ENCODE measurements at regions not wholly inside any gene's neighbourhood (a gene's known extent, or its start where the extent isn't known, plus 50 kb on each side); places are given as distances from the start of the nearest gene placed in this dataset.

GRCh38 chr6:74287932-74288331 is 591.9 kb downstream of the CD109 start:
- DNase-seq = no peak
- TF ChIP-seq POLR2AphosphoS5 (IDR thresholded peaks at IDR 0.05) (no peak), POLR2A (IDR thresholded peaks at IDR 0.05) (no peak)
- TF ChIP-seq, protein P1, sequence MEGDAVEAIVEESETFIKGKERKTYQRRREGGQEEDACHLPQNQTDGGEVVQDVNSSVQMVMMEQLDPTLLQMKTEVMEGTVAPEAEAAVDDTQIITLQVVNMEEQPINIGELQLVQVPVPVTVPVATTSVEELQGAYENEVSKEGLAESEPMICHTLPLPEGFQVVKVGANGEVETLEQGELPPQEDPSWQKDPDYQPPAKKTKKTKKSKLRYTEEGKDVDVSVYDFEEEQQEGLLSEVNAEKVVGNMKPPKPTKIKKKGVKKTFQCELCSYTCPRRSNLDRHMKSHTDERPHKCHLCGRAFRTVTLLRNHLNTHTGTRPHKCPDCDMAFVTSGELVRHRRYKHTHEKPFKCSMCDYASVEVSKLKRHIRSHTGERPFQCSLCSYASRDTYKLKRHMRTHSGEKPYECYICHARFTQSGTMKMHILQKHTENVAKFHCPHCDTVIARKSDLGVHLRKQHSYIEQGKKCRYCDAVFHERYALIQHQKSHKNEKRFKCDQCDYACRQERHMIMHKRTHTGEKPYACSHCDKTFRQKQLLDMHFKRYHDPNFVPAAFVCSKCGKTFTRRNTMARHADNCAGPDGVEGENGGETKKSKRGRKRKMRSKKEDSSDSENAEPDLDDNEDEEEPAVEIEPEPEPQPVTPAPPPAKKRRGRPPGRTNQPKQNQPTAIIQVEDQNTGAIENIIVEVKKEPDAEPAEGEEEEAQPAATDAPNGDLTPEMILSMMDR (IDR thresholded peaks at IDR 0.05 in 8 of 11, conservative IDR thresholded peaks at IDR 0.05 in 3 of 11) = no peak
- Histone ChIP-seq H3K4me3 (no peak overlapping the region), H3K9me3 (no peaks in the 10 kb centered on the region), H3K27ac (no peak overlapping the region), H3K36me3 (no peaks in the 10 kb centered on the region), H3K27me3 (replicated peaks in 1 of 7) (no peaks in the 10 kb centered on the region), H3K4me1 (no peaks in the 10 kb centered on the region)
- 60 to 78% (median 68%) methylated on average over 3 of the region's 3 CpGs for WGBS, 5 donors
- intact Hi-C loops (cut with DNase I; ENCODE audit: low total_unique reads) = no loop called here

GRCh38 chr6:74287441-74287840 is 591.4 kb downstream of the CD109 start:
- TF ChIP-seq, protein P1 (IDR thresholded peaks at IDR 0.05 in 8 of 11, conservative IDR thresholded peaks at IDR 0.05 in 3 of 11) = no peak
- TF ChIP-seq POLR2A (IDR thresholded peaks at IDR 0.05) = no peak
- TF ChIP-seq POLR2AphosphoS5 (IDR thresholded peaks at IDR 0.05) = no peak
- DNase-seq = no peak
- H3K4me3 ChIP-seq = no peak overlapping the region
- no peaks in the 10 kb centered on the region for H3K4me1 ChIP-seq
- intact Hi-C loops (cut with DNase I; ENCODE audit: low total_unique reads) = no loop called here
- H3K27me3 ChIP-seq (replicated peaks in 1 of 7) = no peaks in the 10 kb centered on the region
- no peaks in the 10 kb centered on the region for H3K36me3 ChIP-seq
- H3K9me3 ChIP-seq = peaks cover 0 to 1% (median 0%) of the 10 kb centered on the region in 8 donors
- H3K27ac ChIP-seq = no peak overlapping the region
- 70 to 83% (median 75%) methylated on average over 2 of the region's 2 CpGs for WGBS, 5 donors

DNA sequence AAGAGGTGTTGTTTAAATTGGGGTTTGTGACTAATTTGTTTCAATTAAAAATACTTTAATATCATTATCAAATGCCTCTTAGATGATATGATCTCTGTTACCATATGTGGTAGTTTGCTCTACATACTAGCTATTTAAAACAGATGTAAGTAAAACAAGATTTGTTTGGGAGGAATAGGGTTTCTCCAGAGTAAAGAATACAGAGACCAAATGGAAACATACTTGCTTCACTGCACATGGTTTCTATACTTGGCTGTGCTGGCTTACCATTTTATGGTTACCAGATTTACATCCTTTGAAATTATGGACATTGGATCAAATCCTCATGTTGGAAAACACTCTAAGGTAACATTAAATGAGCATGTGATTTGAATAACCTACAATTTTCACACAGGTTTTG is 588.3 kb downstream of the CD109 start:
- no peak for DNase-seq
- Histone ChIP-seq H3K4me3 (no peak overlapping the region), H3K36me3 (no peaks in the 10 kb centered on the region), H3K9me3 (peaks cover 0 to 3% (median 0%) of the 10 kb centered on the region in 8 donors), H3K27me3 (replicated peaks in 1 of 7) (no peaks in the 10 kb centered on the region), H3K4me1 (no peaks in the 10 kb centered on the region), H3K27ac (no peak overlapping the region)
- intact Hi-C loops (cut with DNase I; ENCODE audit: low total_unique reads) = no loop called here
- TF ChIP-seq POLR2A (IDR thresholded peaks at IDR 0.05) = no peak
- TF ChIP-seq, protein P1 (IDR thresholded peaks at IDR 0.05 in 8 of 11, conservative IDR thresholded peaks at IDR 0.05 in 3 of 11) = no peak
- no peak for TF ChIP-seq POLR2AphosphoS5 (IDR thresholded peaks at IDR 0.05)

DNA sequence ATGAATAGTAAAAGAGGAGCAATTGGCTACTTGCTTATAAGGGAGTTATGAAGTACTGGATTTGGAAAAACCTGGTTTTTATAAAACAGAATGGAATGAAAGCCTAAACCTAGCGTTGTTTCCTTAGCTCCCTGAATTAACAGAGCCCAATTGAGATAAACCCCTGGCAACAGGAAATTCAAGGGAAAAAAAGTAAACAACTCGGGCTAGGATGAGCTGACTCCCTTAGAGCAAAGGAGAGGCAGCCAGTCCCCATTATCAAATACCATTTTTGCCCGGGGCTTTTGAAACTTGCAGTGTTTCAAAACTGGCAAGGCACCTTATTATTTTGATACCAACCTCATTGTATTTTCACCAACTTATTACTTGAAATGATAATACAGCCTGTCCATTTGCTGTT is 587.5 kb downstream of the CD109 start:
- 30 to 47% (median 44%) methylated on average over 3 of the region's 3 CpGs for WGBS, 5 donors
- H3K9me3 ChIP-seq = peaks cover 0 to 3% (median 0%) of the 10 kb centered on the region in 8 donors
- intact Hi-C loops (cut with DNase I; ENCODE audit: low total_unique reads) = no loop called here
- no peaks in the 10 kb centered on the region for H3K36me3 ChIP-seq
- H3K27me3 ChIP-seq (replicated peaks in 1 of 7) = no peaks in the 10 kb centered on the region
- no peak for DNase-seq
- no peak overlapping the region for H3K4me3 ChIP-seq
- H3K27ac ChIP-seq = no peak overlapping the region
- no peak for TF ChIP-seq POLR2A (IDR thresholded peaks at IDR 0.05)
- TF ChIP-seq, protein P1 (IDR thresholded peaks at IDR 0.05 in 8 of 11, conservative IDR thresholded peaks at IDR 0.05 in 3 of 11) = no peak
- no peak for TF ChIP-seq POLR2AphosphoS5 (IDR thresholded peaks at IDR 0.05)
- H3K4me1 ChIP-seq = no peaks in the 10 kb centered on the region
